Panc1 (cell line): ENCODE measurements at regions not wholly inside any gene's neighbourhood (a gene's known extent, or its start where the extent isn't known, plus 50 kb on each side); places are given as distances from the start of the nearest gene placed in this dataset.

Experiments
- ATAC-seq: fragments of 200-7000 bp; cut with Tn5 transposase; 2 replicates; pipeline ENCODE4 v1.9.1; 2020; ENCODE audit warnings: mild to moderate bottlenecking, moderate library complexity
- BruUV-seq: library from RNA; stranded (reverse); fragments of 400-500 nt; replicated peaks from 2 replicates; lab custom pipeline; 2021; lab: Mats Ljungman, UMichigan
- CTCF ChIA-PET: fragments of 300-600 bp; sonication (Branson Sonifier 250); formaldehyde crosslinking; loops from one replicate; lab custom pipeline; 2022; ENCODE audit warnings: antibody characterized with exemption; lab: Charles Lee
- POLR2A ChIA-PET: fragments of 300-600 bp; sonication (Branson Sonifier 250); formaldehyde crosslinking; loops from one replicate; lab custom pipeline; 2022; ENCODE audit warnings: antibody characterized with exemption; lab: Charles Lee
- DNase-seq: peaks from one replicate; pipeline ENCODE4 v3.0.0-alpha.2; 2010; ENCODE audit warnings: low read depth, low spot score
- H3K27ac ChIP-seq: 2 replicates; pipeline ENCODE4 v1.5.1; 2011; ENCODE audit warnings: mild to moderate bottlenecking, low read length, inconsistent platforms
- H3K27me3 ChIP-seq: fragments of 200-500 bp; sonication (Bioruptor generic); 2 replicates; pipeline ENCODE4 v1.6.0; 2014; ENCODE audit warnings: low read length, inconsistent platforms; ENCODE audit not compliant: control insufficient read depth, insufficient read depth
- H3K36me3 ChIP-seq: fragments of 200-500 bp; sonication (Bioruptor generic); 2 replicates; pipeline ENCODE4 v1.5.1; 2014; ENCODE audit warnings: inconsistent platforms, mild to moderate bottlenecking, low read length, moderate library complexity; ENCODE audit not compliant: control insufficient read depth, insufficient read depth
- H3K4me1 ChIP-seq: 2 replicates; pipeline ENCODE4 v1.5.1; 2011; ENCODE audit warnings: inconsistent platforms, mild to moderate bottlenecking, low read length, moderate library complexity; ENCODE audit not compliant: control insufficient read depth, insufficient read depth
- H3K4me3 ChIP-seq, 2 experiments: 2 replicates each; pipeline ENCODE4 v1.5.1; 2011 to 2012; ENCODE audit warnings: low read depth in 2 of 2, low read length in 2 of 2, mild to moderate bottlenecking in 2 of 2, inconsistent platforms in 1 of 2, moderate library complexity in 1 of 2
- H3K9me3 ChIP-seq: fragments of 200-500 bp; sonication (Bioruptor generic); 2 replicates; pipeline ENCODE4 v1.5.1; 2014; ENCODE audit warnings: low read depth, mild to moderate bottlenecking, inconsistent platforms, low read length, moderate library complexity; ENCODE audit not compliant: control insufficient read depth, insufficient read depth
- CTCF ChIP-seq: fragments of 450-650 bp; IDR thresholded peaks from 2 replicates; pipeline ENCODE4 v1.5.1; 2017; ENCODE audit warnings: mild to moderate bottlenecking
- POLR2AphosphoS5 ChIP-seq: IDR thresholded peaks from 2 replicates; pipeline ENCODE4 v1.6.1; 2012; ENCODE audit warnings: mild to moderate bottlenecking, low read depth, low read length, moderate library complexity
- REST ChIP-seq, 2 experiments: IDR thresholded peaks; 2 replicates each; pipeline ENCODE4 v1.6.1; 2011 to 2012; ENCODE audit warnings: low read depth in 2 of 2, control low read depth in 1 of 2, low read length in 1 of 2, mild to moderate bottlenecking in 1 of 2, moderate library complexity in 1 of 2; ENCODE audit not compliant: insufficient read depth in 1 of 2
- SIN3A ChIP-seq: IDR thresholded peaks from 2 replicates; pipeline ENCODE4 v1.6.1; 2012; ENCODE audit warnings: low read depth, mild to moderate bottlenecking, low read length, moderate library complexity, borderline replicate concordance; ENCODE audit not compliant: insufficient read depth
- TCF7L2 ChIP-seq: IDR thresholded peaks from 2 replicates; pipeline ENCODE4 v1.6.1; 2011; ENCODE audit warnings: mild to moderate bottlenecking, low read depth, low read length, inconsistent platforms
- in situ Hi-C: cut with HindIII; loops from 2 replicates; pipeline ENCODE4 v1.10.0; 2016; ENCODE audit warnings: low sequenced_read_pairs, low pct_unique_long_range_greater_than_20kb
- intact Hi-C: fragments of 100-400 bp; cut with micrococcal nuclease; formaldehyde crosslinking; loops from one replicate; pipeline ENCODE4 v1.10.0; 2022; ENCODE audit not compliant: unreplicated experiment

- intact Hi-C loops (no loop called here), in situ Hi-C loops (no loop called here)
- no peak for DNase-seq
- no peaks in the 10 kb centered on the region for H3K27me3 ChIP-seq
- ChIA-PET POLR2A (no interaction called here), CTCF (no interaction called here)
- no peak for ATAC-seq
- no TSS peak for BruUV-seq
- H3K27ac ChIP-seq, result no peak overlapping the region
- no peaks in the 10 kb centered on the region for H3K9me3 ChIP-seq
- TF ChIP-seq SIN3A (no peak), POLR2AphosphoS5 (no peak), CTCF (no peak), REST (IDR thresholded peaks at IDR 0.05; ENCODE audit: insufficient read depth in 1 of 2, low read depth in 2 of 2, low read length in 1 of 2) (no peak), TCF7L2 (no peak)
- H3K4me3 ChIP-seq, result no peak overlapping the region
- no peaks in the 10 kb centered on the region for H3K36me3 ChIP-seq
- H3K4me1 ChIP-seq, result no peaks in the 10 kb centered on the region
Measured at GRCh38 chr13:54394908-54395307, 1366.3 kb downstream of the OLFM4 start.

- POLR2A ChIA-PET, result no interaction called here
- no peaks in the 10 kb centered on the region for H3K36me3 ChIP-seq
- intact Hi-C loops (no loop called here), in situ Hi-C loops (no loop called here)
- no peak for DNase-seq
- TF ChIP-seq REST (IDR thresholded peaks at IDR 0.05; ENCODE audit: insufficient read depth in 1 of 2, low read depth in 2 of 2, low read length in 1 of 2) (no peak), TCF7L2 (no peak), POLR2AphosphoS5 (no peak), SIN3A (no peak), CTCF (no peak)
- ATAC-seq, result no peak
- no peaks in the 10 kb centered on the region for H3K27me3 ChIP-seq
- H3K27ac ChIP-seq, result no peak overlapping the region
- H3K9me3 ChIP-seq, result no peaks in the 10 kb centered on the region
- no peaks in the 10 kb centered on the region for H3K4me1 ChIP-seq
- no peak overlapping the region for H3K4me3 ChIP-seq
- no TSS peak for BruUV-seq
- CTCF ChIA-PET, result no interaction called here
Measured at GRCh38 chr13:54402495-54402894, 1373.9 kb downstream of the OLFM4 start.
